Neural cell (in vitro differentiated cells): ENCODE measurements at regions not wholly inside any gene's neighbourhood (a gene's known extent, or its start where the extent isn't known, plus 50 kb on each side); places are given as distances from the start of the nearest gene placed in this dataset.

Experiments
- H2AFZ ChIP-seq: fragments of 200-600, 300-800 bp; sonication (generic), shearing (Covaris generic); 2 replicates; pipeline ENCODE4 v1.6.0; 2014; ENCODE audit warnings: low read depth, mild to moderate bottlenecking, antibody characterized with exemption, low read length, moderate library complexity
- H3F3A ChIP-seq: fragments of 200-600 bp; shearing (Covaris generic); 2 replicates; pipeline ENCODE4 v1.6.1; 2016; ENCODE audit warnings: mild to moderate bottlenecking, moderate library complexity, mixed read lengths, antibody characterized with exemption, low read length; ENCODE audit not compliant: insufficient read depth, poor library complexity, severe bottlenecking
- H3K27ac ChIP-seq: fragments of 200-600, 300-800 bp; sonication (generic), shearing (Covaris generic); 2 replicates; pipeline ENCODE4 v1.5.1; 2014; ENCODE audit warnings: mild to moderate bottlenecking, low read length, moderate library complexity
- H3K27me3 ChIP-seq: fragments of 300-800, 200-600 bp; sonication (generic), shearing (Covaris generic); 2 replicates; pipeline ENCODE4 v1.6.0; 2014; ENCODE audit warnings: mild to moderate bottlenecking, low read depth, low read length, moderate library complexity; ENCODE audit not compliant: insufficient read depth
- H3K36me3 ChIP-seq: fragments of 300-800, 200-600 bp; sonication (generic), shearing (Covaris generic); 2 replicates; pipeline ENCODE4 v1.5.1; 2014; ENCODE audit warnings: mild to moderate bottlenecking, antibody characterized with exemption, low read length, moderate library complexity; ENCODE audit not compliant: insufficient read depth
- H3K4me2 ChIP-seq: fragments of 300-800, 200-600 bp; sonication (generic), shearing (Covaris generic); 2 replicates; pipeline ENCODE4 v1.6.0; 2014; ENCODE audit warnings: mild to moderate bottlenecking, low read length
- H3K4me3 ChIP-seq: fragments of 300-800, 200-600 bp; sonication (generic), shearing (Covaris generic); 2 replicates; pipeline ENCODE4 v1.5.1; 2014; ENCODE audit warnings: mild to moderate bottlenecking, low read length, moderate library complexity
- H3K79me2 ChIP-seq: fragments of 200-600 bp; shearing (Covaris generic); replicated peaks from 2 replicates; pipeline ENCODE4 v1.6.0; 2014; ENCODE audit warnings: mild to moderate bottlenecking, low read length, moderate library complexity; ENCODE audit not compliant: insufficient read depth
- H3K9ac ChIP-seq: fragments of 300-800, 200-600 bp; sonication (generic), shearing (Covaris generic); 2 replicates; pipeline ENCODE4 v1.6.1; 2016; ENCODE audit warnings: mild to moderate bottlenecking, low read length, mixed read lengths
- H3K9me2 ChIP-seq: fragments of 200-600 bp; shearing (Covaris generic); 2 replicates; pipeline ENCODE4 v1.6.1; 2016; ENCODE audit warnings: mild to moderate bottlenecking, low read length, mixed read lengths; ENCODE audit not compliant: insufficient read depth
- H3K9me3 ChIP-seq: fragments of 200-600, 300-800 bp; sonication (generic), shearing (Covaris generic); 2 replicates; pipeline ENCODE4 v1.6.1; 2016; ENCODE audit warnings: mild to moderate bottlenecking, mixed run types, low read length, moderate library complexity, mixed read lengths
- H4K20me1 ChIP-seq: fragments of 200-600 bp; shearing (Covaris generic); 2 replicates; pipeline ENCODE4 v1.6.1; 2016; ENCODE audit warnings: mild to moderate bottlenecking, mixed run types; ENCODE audit not compliant: insufficient read depth
- EP300 ChIP-seq: fragments of 450-650 bp; conservative IDR thresholded peaks from 2 replicates; pipeline ENCODE4 v1.6.1; 2014; ENCODE audit warnings: antibody characterized with exemption, mild to moderate bottlenecking, moderate library complexity; ENCODE audit not compliant: poor library complexity, severe bottlenecking
- EZH2 ChIP-seq: fragments of 200-600, 300-800 bp; shearing (Covaris generic), sonication (generic); IDR thresholded peaks from 2 replicates; pipeline ENCODE4 v1.6.1; 2014; ENCODE audit warnings: antibody characterized with exemption, low read length, borderline replicate concordance, mild to moderate bottlenecking; ENCODE audit not compliant: insufficient read depth, poor library complexity, severe bottlenecking
- MXI1 ChIP-seq: fragments of 450-650 bp; conservative IDR thresholded peaks from 2 replicates; pipeline ENCODE4 v1.6.1; 2014; ENCODE audit warnings: antibody characterized with exemption, mild to moderate bottlenecking; ENCODE audit not compliant: poor library complexity, severe bottlenecking
- POLR2AphosphoS5 ChIP-seq: IDR thresholded peaks from 2 replicates; pipeline ENCODE4 v1.6.1; 2012
- RAD21 ChIP-seq: fragments of 450-650 bp; conservative IDR thresholded peaks from 2 replicates; pipeline ENCODE4 v1.6.1; 2014; ENCODE audit warnings: antibody characterized with exemption, mild to moderate bottlenecking, moderate library complexity
- SMC3 ChIP-seq: fragments of 450-650 bp; conservative IDR thresholded peaks from 2 replicates; pipeline ENCODE4 v1.6.1; 2014; ENCODE audit warnings: antibody characterized with exemption, mild to moderate bottlenecking, moderate library complexity; ENCODE audit not compliant: poor library complexity
- TAF1 ChIP-seq: IDR thresholded peaks from 2 replicates; pipeline ENCODE4 v1.6.1; 2012; ENCODE audit warnings: low read depth
- TF ChIP-seq, protein P1 (sequence below): fragments of 450-650 bp; IDR thresholded peaks from 2 replicates; pipeline ENCODE4 v1.5.1; 2014; ENCODE audit warnings: antibody characterized with exemption, mild to moderate bottlenecking, moderate library complexity; ENCODE audit not compliant: poor library complexity, severe bottlenecking
- TF ChIP-seq, protein P2 (sequence below): IDR thresholded peaks from 2 replicates; pipeline ENCODE4 v1.6.1; 2012; ENCODE audit warnings: borderline replicate concordance

DNA sequence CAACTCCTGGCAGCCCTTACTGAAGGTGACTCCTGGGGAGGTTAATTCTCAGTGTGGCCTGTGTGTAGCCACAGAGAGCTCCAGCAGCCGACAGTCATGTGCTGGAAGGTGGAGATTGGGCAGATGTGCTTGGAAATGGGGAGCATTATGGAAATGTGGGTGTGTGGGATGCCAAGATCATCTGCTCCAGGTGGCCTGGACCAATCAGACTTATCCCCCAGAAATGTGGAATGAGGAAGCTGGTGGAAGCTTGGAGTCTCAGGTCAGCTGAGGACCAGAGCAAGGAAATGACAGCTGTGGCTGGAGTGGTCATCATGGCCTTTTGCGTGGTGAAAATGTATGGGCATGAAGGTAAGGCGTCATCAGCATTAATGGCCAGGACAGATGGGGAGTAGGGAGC is 234.0 kb downstream of the MIAT start:
- no peaks in the 10 kb centered on the region for H3K9me2 ChIP-seq
- no peaks in the 10 kb centered on the region for H3K36me3 ChIP-seq
- no peak overlapping the region for H3K4me3 ChIP-seq
- no peaks in the 10 kb centered on the region for H3K9me3 ChIP-seq
- H3K9ac ChIP-seq, result no peak overlapping the region
- no peak overlapping the region for H3K4me2 ChIP-seq
- no peak overlapping the region for H3K27ac ChIP-seq
- no peaks in the 10 kb centered on the region for H3F3A ChIP-seq
- H4K20me1 ChIP-seq, result no peaks in the 10 kb centered on the region
- H2AFZ ChIP-seq, result no peak overlapping the region
- no peaks in the 10 kb centered on the region for H3K27me3 ChIP-seq
- H3K79me2 ChIP-seq, result no peaks in the 10 kb centered on the region
- TF ChIP-seq EZH2 (no peak), EP300 (no peak), RAD21 (no peak), TAF1 (no peak), SMC3 (no peak), POLR2AphosphoS5 (no peak), MXI1 (no peak)
- TF ChIP-seq, protein P1, sequence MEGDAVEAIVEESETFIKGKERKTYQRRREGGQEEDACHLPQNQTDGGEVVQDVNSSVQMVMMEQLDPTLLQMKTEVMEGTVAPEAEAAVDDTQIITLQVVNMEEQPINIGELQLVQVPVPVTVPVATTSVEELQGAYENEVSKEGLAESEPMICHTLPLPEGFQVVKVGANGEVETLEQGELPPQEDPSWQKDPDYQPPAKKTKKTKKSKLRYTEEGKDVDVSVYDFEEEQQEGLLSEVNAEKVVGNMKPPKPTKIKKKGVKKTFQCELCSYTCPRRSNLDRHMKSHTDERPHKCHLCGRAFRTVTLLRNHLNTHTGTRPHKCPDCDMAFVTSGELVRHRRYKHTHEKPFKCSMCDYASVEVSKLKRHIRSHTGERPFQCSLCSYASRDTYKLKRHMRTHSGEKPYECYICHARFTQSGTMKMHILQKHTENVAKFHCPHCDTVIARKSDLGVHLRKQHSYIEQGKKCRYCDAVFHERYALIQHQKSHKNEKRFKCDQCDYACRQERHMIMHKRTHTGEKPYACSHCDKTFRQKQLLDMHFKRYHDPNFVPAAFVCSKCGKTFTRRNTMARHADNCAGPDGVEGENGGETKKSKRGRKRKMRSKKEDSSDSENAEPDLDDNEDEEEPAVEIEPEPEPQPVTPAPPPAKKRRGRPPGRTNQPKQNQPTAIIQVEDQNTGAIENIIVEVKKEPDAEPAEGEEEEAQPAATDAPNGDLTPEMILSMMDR, result no peak
- TF ChIP-seq, protein P2, sequence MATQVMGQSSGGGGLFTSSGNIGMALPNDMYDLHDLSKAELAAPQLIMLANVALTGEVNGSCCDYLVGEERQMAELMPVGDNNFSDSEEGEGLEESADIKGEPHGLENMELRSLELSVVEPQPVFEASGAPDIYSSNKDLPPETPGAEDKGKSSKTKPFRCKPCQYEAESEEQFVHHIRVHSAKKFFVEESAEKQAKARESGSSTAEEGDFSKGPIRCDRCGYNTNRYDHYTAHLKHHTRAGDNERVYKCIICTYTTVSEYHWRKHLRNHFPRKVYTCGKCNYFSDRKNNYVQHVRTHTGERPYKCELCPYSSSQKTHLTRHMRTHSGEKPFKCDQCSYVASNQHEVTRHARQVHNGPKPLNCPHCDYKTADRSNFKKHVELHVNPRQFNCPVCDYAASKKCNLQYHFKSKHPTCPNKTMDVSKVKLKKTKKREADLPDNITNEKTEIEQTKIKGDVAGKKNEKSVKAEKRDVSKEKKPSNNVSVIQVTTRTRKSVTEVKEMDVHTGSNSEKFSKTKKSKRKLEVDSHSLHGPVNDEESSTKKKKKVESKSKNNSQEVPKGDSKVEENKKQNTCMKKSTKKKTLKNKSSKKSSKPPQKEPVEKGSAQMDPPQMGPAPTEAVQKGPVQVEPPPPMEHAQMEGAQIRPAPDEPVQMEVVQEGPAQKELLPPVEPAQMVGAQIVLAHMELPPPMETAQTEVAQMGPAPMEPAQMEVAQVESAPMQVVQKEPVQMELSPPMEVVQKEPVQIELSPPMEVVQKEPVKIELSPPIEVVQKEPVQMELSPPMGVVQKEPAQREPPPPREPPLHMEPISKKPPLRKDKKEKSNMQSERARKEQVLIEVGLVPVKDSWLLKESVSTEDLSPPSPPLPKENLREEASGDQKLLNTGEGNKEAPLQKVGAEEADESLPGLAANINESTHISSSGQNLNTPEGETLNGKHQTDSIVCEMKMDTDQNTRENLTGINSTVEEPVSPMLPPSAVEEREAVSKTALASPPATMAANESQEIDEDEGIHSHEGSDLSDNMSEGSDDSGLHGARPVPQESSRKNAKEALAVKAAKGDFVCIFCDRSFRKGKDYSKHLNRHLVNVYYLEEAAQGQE, result no peak

DNA sequence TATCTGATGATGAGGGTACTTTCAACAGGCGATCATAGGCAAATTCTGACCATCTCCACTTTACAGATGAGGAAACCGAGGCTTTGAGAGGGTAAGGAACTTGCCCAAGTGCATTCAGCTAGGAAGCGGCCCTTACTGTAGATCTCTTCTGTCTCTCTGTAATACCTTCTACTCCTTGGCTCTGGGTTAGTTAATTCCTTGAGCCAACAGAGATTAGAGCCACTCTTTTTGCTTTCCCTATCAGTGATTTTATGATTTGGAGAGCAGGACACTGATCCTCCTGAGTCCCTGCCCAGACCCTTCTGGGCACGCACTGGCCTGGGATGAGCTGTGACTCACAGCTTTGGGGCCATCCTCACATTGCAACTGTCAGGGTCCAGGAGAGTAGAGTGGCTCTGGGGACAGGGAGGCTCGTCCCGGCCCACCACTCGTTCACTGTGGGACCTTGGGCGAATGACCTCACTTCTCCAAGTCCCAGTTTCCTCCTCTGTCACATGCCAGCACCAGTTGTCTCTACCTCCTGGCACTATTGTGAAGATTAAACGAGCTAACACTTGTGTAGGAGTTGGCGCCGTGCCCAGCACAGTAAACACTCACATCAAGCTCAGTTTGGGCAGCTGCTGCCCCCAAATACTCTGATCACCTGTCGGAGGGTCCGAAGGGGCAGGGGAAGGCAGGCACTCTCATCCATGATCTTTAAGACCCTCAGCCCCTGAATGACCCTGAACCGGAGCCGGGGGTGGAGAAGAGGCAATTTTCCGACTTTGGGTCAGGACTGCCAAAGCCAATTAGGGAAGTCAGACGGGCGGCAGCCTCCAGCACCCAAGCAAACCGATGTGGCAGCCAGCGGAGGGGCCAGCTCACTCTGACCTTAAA is 235.0 kb downstream of the MIAT start:
- TF ChIP-seq EZH2, result no peak
- H3K27me3 ChIP-seq, result no peaks in the 10 kb centered on the region
- no peak overlapping the region for H3K9ac ChIP-seq
- H4K20me1 ChIP-seq, result no peaks in the 10 kb centered on the region
- no peak overlapping the region for H3K4me3 ChIP-seq
- no peak overlapping the region for H3K4me2 ChIP-seq
- no peaks in the 10 kb centered on the region for H3K9me2 ChIP-seq
- H3K27ac ChIP-seq, result no peak overlapping the region
- no peak overlapping the region for H2AFZ ChIP-seq
- no peaks in the 10 kb centered on the region for H3K9me3 ChIP-seq
- H3K79me2 ChIP-seq, result no peaks in the 10 kb centered on the region
- no peaks in the 10 kb centered on the region for H3F3A ChIP-seq
- H3K36me3 ChIP-seq, result no peaks in the 10 kb centered on the region
